ENCODE measurements at regions not wholly inside any gene's neighbourhood (a gene's known extent, or its start where the extent isn't known, plus 50 kb on each side); places are given as distances from the start of the nearest gene placed in this dataset.

DNA sequence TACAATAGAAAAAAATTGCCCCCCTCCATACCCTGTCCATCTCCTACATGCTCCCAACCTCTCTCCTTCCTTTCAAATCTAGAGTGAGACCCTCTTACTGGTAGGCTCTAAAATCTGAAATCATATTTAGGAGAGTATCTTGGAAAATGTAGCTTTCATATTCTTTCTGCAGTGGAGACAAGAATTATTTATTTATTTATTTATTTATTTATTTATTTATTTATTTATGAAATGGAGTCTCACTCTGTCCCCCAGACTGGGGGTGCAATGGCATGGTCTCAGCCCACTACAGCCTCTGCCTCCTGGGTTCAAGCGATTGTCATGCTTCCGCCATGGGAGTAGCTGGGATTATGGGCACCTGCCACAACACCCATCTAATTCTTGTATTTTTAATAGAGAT is 174.1 kb upstream of the MYO16 start:
- no peak overlapping the region for H3K4me3 ChIP-seq
- H3K4me1 ChIP-seq, result no peaks in the 10 kb centered on the region
- H3K36me3 ChIP-seq, result no peaks in the 10 kb centered on the region
- no peaks in the 10 kb centered on the region for H3K9me3 ChIP-seq
- TF ChIP-seq POLR2A (IDR thresholded peaks at IDR 0.05) (no peak), POLR2AphosphoS5 (IDR thresholded peaks at IDR 0.05) (no peak), EP300 (IDR thresholded peaks at IDR 0.05) (no peak)
- TF ChIP-seq, protein P1, sequence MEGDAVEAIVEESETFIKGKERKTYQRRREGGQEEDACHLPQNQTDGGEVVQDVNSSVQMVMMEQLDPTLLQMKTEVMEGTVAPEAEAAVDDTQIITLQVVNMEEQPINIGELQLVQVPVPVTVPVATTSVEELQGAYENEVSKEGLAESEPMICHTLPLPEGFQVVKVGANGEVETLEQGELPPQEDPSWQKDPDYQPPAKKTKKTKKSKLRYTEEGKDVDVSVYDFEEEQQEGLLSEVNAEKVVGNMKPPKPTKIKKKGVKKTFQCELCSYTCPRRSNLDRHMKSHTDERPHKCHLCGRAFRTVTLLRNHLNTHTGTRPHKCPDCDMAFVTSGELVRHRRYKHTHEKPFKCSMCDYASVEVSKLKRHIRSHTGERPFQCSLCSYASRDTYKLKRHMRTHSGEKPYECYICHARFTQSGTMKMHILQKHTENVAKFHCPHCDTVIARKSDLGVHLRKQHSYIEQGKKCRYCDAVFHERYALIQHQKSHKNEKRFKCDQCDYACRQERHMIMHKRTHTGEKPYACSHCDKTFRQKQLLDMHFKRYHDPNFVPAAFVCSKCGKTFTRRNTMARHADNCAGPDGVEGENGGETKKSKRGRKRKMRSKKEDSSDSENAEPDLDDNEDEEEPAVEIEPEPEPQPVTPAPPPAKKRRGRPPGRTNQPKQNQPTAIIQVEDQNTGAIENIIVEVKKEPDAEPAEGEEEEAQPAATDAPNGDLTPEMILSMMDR (IDR thresholded peaks at IDR 0.05), result no peak
- DNase-seq (no peak), ATAC-seq (ENCODE audit: low FRiP score in 2 of 2) (no peak)
- H3K27ac ChIP-seq, result no peak overlapping the region
- no peaks in the 10 kb centered on the region for H3K27me3 ChIP-seq
- 94 to 100% methylated on average over 2 of the region's 2 CpGs for WGBS, 2 donors

DNA sequence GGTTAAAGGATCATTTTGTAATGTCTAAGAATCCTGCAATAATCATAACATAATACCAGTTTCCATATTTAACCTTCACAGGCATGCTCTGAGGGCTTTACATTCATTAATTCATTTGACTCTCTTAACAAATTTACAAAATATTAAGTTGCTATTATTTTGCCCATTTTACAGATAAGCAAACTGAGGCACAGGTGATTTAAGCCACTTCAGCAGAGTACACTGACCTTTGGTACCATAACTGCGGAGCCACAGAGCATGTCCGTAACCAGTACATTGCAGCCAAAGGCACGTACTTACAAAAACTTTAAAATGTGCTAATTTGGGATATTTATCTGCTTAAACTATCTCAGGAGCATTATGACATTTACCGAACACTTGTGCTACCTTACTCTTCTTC is 169.4 kb upstream of the MYO16 start:
- Histone ChIP-seq H3K9me3 (no peaks in the 10 kb centered on the region), H3K4me3 (no peak overlapping the region), H3K27ac (no peak overlapping the region), H3K4me1 (no peaks in the 10 kb centered on the region), H3K27me3 (no peaks in the 10 kb centered on the region), H3K36me3 (no peaks in the 10 kb centered on the region)
- ATAC-seq (ENCODE audit: low FRiP score in 2 of 2), result no peak
- 87 to 94% methylated on average over 4 of the region's 4 CpGs for WGBS, 2 donors
- DNase-seq, result no peak
- TF ChIP-seq EP300 (IDR thresholded peaks at IDR 0.05), result no peak
- TF ChIP-seq, protein P1 (IDR thresholded peaks at IDR 0.05), result no peak
- TF ChIP-seq POLR2A (IDR thresholded peaks at IDR 0.05), result no peak

DNA sequence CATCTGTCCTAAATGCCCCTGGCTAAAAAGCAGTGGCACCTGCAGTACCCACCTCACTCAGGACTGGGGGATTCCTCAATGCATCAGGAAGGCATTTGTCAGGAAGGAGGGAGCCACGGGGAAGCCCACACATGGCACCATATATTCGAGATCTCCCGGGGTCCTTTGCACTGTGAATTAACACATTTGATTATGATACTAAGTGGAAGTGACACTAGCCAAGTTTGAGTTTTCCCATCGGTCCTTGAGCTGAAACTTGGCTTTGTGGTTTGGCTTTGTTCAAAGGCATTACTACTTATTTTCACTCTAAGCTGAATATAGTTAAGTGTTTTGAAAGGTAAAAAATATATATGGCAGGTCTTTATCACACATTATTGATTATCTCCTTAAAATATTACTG is 168.7 kb upstream of the MYO16 start:
- TF ChIP-seq POLR2A (IDR thresholded peaks at IDR 0.05) (no peak), POLR2AphosphoS5 (IDR thresholded peaks at IDR 0.05) (no peak), EP300 (IDR thresholded peaks at IDR 0.05) (no peak)
- TF ChIP-seq, protein P1 (IDR thresholded peaks at IDR 0.05), result no peak
- ATAC-seq (ENCODE audit: low FRiP score in 2 of 2) (no peak), DNase-seq (no peak)
- no peaks in the 10 kb centered on the region for H3K36me3 ChIP-seq
- 55 to 78% methylated on average over 4 of the region's 4 CpGs for WGBS, 2 donors
- no peak overlapping the region for H3K27ac ChIP-seq
- H3K9me3 ChIP-seq, result no peaks in the 10 kb centered on the region
- no peaks in the 10 kb centered on the region for H3K4me1 ChIP-seq
- no peak overlapping the region for H3K4me3 ChIP-seq
- H3K27me3 ChIP-seq, result no peaks in the 10 kb centered on the region

DNA sequence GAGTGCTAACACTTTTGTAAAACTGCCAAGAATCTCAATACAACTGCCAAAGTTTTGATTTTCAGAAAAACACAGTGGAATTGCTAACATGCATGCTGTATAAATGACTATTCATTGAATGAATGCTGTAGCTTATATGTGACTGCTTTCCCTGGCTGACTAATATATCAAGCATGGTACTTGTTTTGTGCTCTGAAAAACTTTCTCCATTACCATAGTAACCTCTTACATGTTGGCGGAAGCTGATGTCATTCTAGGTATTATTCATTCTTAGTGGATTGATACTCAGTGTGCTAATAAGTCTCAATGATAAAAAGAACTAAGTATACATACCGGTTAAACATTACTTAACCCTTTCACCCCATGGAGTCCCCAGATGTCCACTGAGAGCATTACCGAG is 166.1 kb upstream of the MYO16 start:
- WGBS, 2 donors, result 56 to 69% methylated on average over 3 of the region's 3 CpGs
- ATAC-seq (ENCODE audit: low FRiP score in 2 of 2) (peak; percentile 55 to 73), DNase-seq (no peak)
- no peaks in the 10 kb centered on the region for H3K36me3 ChIP-seq
- no peaks in the 10 kb centered on the region for H3K27me3 ChIP-seq
- H3K4me3 ChIP-seq, result no peak overlapping the region
- TF ChIP-seq, protein P1 (IDR thresholded peaks at IDR 0.05), result no peak
- TF ChIP-seq EP300 (IDR thresholded peaks at IDR 0.05), result no peak
- no peak for TF ChIP-seq POLR2A (IDR thresholded peaks at IDR 0.05)
- TF ChIP-seq POLR2AphosphoS5 (IDR thresholded peaks at IDR 0.05), result no peak
- H3K27ac ChIP-seq, result no peak overlapping the region
- H3K9me3 ChIP-seq, result no peaks in the 10 kb centered on the region
- H3K4me1 ChIP-seq, result no peaks in the 10 kb centered on the region

DNA sequence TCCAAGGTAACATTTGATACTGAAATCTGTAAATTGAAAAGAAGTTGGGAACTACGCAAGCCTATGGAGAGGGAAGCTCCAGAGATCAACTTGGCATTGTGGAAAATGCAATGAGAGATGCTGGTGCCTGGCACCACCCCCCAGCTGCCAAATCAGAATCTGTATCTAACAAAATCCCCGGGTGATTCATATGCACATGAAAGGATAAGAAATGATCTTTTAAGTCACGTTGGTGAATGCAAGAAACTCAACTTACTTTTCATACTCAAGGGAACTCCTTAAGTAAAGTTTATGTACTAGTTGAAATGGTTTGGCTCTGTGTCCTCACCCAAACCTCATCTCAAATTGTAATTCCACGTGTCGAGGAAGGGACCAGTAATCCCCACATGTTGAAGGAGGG is 158.5 kb upstream of the MYO16 start:
- TF ChIP-seq, protein P1 (IDR thresholded peaks at IDR 0.05), result no peak
- TF ChIP-seq POLR2AphosphoS5 (IDR thresholded peaks at IDR 0.05), result no peak
- no peak for TF ChIP-seq EP300 (IDR thresholded peaks at IDR 0.05)
- no peak for TF ChIP-seq POLR2A (IDR thresholded peaks at IDR 0.05)
- Histone ChIP-seq H3K36me3 (no peaks in the 10 kb centered on the region), H3K27me3 (no peaks in the 10 kb centered on the region), H3K4me3 (no peak overlapping the region), H3K4me1 (no peaks in the 10 kb centered on the region), H3K9me3 (no peaks in the 10 kb centered on the region), H3K27ac (no peak overlapping the region)
- no peak for DNase-seq
- WGBS, 2 donors, result 82 to 84% methylated on average over 5 of the region's 5 CpGs
- no peak for ATAC-seq (ENCODE audit: low FRiP score in 2 of 2)
